ENCODE measurements at regions not wholly inside any gene's neighbourhood (a gene's known extent, or its start where the extent isn't known, plus 50 kb on each side); places are given as distances from the start of the nearest gene placed in this dataset.

DNA sequence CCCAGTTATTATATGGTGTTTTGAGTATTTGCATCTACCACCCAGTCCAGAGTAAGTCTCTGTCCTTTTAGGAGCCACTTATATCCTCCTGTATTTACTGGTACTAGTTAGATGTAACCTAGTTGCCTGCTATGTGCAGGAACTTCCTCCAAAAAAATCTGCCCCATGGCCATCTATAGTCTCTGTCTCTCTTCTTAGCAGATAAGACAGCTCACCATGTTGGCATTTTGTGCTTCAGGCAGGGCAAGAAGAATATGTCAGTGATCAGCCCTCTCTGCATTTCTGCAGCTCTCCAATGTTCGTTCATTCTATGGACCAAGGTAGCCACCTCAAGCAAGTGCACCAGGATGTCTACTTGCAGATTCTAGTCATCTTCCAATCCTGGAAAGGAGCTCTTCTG, 446.5 kb downstream of the TLE1 start:
- TF ChIP-seq, protein P1, sequence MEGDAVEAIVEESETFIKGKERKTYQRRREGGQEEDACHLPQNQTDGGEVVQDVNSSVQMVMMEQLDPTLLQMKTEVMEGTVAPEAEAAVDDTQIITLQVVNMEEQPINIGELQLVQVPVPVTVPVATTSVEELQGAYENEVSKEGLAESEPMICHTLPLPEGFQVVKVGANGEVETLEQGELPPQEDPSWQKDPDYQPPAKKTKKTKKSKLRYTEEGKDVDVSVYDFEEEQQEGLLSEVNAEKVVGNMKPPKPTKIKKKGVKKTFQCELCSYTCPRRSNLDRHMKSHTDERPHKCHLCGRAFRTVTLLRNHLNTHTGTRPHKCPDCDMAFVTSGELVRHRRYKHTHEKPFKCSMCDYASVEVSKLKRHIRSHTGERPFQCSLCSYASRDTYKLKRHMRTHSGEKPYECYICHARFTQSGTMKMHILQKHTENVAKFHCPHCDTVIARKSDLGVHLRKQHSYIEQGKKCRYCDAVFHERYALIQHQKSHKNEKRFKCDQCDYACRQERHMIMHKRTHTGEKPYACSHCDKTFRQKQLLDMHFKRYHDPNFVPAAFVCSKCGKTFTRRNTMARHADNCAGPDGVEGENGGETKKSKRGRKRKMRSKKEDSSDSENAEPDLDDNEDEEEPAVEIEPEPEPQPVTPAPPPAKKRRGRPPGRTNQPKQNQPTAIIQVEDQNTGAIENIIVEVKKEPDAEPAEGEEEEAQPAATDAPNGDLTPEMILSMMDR (IDR thresholded peaks at IDR 0.05; ENCODE audit: extremely low read depth, missing control alignments) = no peak
- no peak for DNase-seq (ENCODE audit: low spot score)

DNA sequence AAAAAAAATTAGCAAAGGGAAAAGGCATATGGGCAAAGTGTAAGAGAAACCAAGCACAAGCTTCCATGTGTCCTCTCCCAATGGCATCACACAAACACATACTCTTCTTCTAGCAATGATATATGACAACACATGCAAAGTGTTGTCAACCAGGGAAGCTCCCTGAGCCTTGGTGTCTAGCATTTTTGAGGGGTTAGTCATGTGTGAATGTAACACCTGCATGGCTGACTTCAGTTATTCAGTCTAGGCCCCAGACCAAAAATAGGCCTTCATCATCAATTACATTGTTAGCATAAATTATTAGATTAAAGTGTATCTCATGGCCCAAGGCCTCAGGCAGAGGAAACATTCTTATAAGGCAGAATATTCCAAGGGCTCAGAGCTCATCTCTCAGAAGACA, 450.0 kb downstream of the TLE1 start:
- TF ChIP-seq, protein P1 (IDR thresholded peaks at IDR 0.05; ENCODE audit: extremely low read depth, missing control alignments) = no peak
- DNase-seq (ENCODE audit: low spot score) = no peak

DNA sequence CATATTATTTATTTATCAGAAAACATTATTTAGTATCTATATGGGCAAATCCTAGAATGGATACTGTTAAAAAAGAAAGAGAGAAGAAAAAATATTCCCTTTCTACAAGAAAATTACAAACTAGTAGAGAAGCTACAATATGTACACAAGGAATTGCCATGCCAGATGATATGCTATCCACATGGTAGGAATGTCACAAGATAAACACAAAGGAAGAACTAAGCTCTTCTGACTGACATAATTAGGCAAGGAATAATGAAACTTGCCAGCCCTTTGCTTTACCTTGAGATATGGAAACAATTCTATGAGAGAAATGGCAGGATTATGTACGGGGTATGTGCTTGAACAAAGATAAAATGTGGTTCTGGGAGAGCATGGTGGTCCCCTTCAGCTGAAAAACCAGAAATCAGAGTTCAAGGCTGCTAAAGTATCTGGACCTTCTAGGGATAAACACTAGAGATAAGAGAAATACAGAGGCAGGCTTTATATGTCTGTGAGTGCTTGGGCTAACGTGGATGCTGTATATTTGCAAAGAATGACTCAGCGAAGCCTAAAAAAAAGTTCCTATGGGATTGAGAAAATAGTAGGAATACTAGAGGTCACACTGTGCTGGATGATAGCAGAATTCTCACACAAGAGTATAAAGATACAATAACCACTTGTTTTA, 451.6 kb downstream of the TLE1 start:
- DNase-seq (ENCODE audit: low spot score) = no peak
- TF ChIP-seq, protein P1 (IDR thresholded peaks at IDR 0.05; ENCODE audit: extremely low read depth, missing control alignments) = no peak

DNA sequence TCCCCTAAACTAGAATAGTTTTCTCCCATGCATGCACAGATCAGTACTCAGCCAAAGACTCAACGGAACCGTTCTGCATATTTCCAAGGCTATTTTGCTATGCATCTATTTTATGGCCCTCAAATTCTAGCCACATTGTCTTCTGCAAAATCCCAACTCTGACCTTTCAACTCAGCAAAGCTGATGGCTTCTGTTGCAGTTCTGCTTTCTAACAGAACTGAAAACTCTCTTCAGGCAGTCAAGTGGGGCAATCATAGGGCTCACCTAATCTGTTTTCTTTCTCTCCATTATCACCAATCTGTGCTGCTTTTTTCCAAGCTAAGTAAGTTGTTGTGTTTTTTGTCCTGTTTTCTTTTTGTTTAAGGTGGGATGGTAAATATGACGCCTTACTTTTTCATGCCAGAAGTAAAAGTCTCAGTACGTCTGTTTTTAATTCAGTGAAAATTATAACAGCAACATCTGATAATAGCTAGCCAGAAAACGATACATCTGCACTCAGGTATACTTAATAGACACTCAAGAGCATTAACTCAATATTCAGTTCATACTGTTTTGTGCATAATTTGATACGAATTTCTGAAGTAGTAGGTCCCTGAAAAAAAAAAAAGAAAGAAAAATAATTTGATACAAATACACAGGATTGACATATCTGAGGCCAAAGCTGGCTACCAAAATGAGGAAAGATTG, 454.3 kb downstream of the TLE1 start:
- no peak for DNase-seq (ENCODE audit: low spot score)
- TF ChIP-seq, protein P1 (IDR thresholded peaks at IDR 0.05; ENCODE audit: extremely low read depth, missing control alignments) = no peak

DNA sequence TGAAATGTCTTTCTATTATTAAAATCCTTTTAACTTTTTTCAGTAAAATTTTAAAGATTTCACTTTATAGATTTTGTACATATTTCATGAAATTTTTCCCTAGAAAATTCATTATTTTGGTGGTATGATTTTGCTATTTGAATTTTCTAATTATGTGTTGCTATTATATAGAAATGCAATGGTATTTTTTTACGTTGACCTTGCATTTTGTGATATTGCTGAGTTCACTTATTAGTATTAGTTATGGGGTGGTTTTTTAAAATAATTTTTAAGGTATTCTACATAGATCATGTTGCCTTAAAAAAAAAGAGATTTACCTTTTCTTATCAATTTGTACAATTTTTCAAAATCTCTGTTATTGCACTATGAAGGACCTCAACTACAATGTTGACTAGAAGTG, 458.3 kb downstream of the TLE1 start:
- TF ChIP-seq, protein P1 (IDR thresholded peaks at IDR 0.05; ENCODE audit: extremely low read depth, missing control alignments) = no peak
- DNase-seq (ENCODE audit: low spot score) = no peak

DNA sequence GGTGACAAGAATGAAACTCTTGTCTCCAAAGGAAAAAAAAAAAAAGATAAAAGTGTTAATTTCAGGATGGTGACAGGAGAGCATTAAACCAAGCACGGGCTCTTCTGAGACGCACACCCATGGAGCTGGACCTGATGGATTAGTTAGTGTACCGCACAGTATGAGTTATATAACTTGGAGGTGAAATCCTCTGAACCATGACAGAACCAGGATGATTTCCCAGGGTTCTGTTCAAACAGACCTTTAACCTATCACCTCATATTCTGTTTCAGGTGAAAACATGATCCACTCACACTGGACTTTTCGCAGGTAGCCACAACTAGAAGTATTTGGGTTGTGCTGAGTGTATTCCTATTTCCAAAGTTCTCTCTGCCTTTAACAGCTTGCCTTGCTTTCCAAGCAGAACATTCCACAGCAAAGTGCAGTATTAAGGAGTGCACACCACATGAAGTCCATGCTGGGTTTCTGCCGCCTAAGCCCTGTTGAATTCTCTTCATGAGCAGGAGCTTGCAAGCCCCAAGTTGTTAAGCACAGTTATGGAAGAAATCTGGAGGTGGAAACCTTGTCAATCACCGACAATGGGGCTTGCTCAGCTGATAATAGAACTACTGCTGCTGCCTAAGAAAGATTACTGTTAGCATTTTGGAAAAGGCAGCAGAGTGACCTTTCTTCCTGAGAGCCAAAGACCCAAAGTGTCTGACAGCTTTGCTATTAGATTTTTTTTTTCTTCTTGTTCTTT, 461.7 kb downstream of the TLE1 start:
- TF ChIP-seq, protein P1 (IDR thresholded peaks at IDR 0.05; ENCODE audit: extremely low read depth, missing control alignments) = no peak
- DNase-seq (ENCODE audit: low spot score) = no peak

DNA sequence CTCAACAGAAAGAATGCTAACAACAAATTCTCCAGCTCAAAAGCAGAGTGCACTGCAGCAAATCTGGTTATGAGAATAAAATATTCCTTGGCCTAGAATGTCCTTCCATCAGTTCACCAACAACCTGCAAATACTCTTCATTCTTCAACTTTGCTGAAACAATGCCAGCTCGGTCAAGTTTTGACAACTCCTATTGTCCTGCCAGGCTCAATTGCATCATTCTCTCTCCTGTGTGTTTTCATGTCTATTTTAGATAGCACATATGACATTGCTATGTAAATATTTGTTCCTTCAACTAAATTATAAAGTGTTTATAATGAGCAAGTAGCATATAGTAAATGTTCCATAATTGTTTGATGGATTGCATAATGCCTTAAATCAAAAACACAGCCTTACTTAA, 463.8 kb downstream of the TLE1 start:
- TF ChIP-seq, protein P1 (IDR thresholded peaks at IDR 0.05; ENCODE audit: extremely low read depth, missing control alignments) = no peak
- no peak for DNase-seq (ENCODE audit: low spot score)
